Keratinocyte (primary cell): ENCODE measurements at regions not wholly inside any gene's neighbourhood (a gene's known extent, or its start where the extent isn't known, plus 50 kb on each side); places are given as distances from the start of the nearest gene placed in this dataset.

Source experiments
- EZH2 ChIP-seq: IDR thresholded peaks from one replicate; pipeline ENCODE4 v1.6.1; 2012; ENCODE audit warnings: inconsistent platforms, mild to moderate bottlenecking, low read length, moderate library complexity
- TF ChIP-seq, protein P1 (sequence below), 3 experiments: IDR thresholded peaks in 1 of 3; conservative IDR thresholded peaks in 1 of 3; optimal IDR thresholded peaks in 1 of 3; 2 replicates in 2 of 3; 3 replicates in 1 of 3; pipeline versions ENCODE3 to v1.5.1; 2011; ENCODE audit warnings: low read length in 3 of 3, mild to moderate bottlenecking in 3 of 3, moderate library complexity in 2 of 3, control low read depth in 1 of 3, inconsistent platforms in 1 of 3; ENCODE audit not compliant: insufficient read depth in 2 of 3; ENCODE audit errors: extremely low read depth in 1 of 3

DNA sequence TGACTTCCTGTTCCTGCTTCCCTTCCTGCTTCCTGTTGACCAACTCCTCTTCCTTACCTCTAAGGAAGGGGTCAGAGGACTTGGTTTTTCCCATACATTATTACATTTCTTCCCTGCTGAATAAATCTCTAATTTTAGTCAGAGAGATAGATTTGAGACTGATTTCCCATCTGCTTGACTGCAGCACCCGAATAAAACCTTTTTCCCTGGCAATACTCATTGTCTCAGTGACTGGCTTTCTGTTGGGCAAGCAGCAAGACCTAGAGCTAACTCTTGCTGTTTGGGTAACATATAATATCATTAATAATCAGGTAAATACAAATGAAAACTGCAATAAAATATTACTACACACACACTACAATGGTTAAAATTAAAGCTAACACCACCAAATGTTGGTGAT lies 132.2 kb downstream of the FSCB start:
- TF ChIP-seq, protein P1, sequence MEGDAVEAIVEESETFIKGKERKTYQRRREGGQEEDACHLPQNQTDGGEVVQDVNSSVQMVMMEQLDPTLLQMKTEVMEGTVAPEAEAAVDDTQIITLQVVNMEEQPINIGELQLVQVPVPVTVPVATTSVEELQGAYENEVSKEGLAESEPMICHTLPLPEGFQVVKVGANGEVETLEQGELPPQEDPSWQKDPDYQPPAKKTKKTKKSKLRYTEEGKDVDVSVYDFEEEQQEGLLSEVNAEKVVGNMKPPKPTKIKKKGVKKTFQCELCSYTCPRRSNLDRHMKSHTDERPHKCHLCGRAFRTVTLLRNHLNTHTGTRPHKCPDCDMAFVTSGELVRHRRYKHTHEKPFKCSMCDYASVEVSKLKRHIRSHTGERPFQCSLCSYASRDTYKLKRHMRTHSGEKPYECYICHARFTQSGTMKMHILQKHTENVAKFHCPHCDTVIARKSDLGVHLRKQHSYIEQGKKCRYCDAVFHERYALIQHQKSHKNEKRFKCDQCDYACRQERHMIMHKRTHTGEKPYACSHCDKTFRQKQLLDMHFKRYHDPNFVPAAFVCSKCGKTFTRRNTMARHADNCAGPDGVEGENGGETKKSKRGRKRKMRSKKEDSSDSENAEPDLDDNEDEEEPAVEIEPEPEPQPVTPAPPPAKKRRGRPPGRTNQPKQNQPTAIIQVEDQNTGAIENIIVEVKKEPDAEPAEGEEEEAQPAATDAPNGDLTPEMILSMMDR (optimal IDR thresholded peaks at IDR 0.05 in 1 of 3, IDR thresholded peaks at IDR 0.05 in 1 of 3, conservative IDR thresholded peaks at IDR 0.05 in 1 of 3; ENCODE audit: extremely low read depth in 1 of 3, insufficient read depth in 2 of 3, low read length in 3 of 3) = no peak
- no peak for TF ChIP-seq EZH2
